NCI-H2196 (cell line): ENCODE measurements at regions not wholly inside any gene's neighbourhood (a gene's known extent, or its start where the extent isn't known, plus 50 kb on each side); places are given as distances from the start of the nearest gene placed in this dataset.
"Not testable (repeated sequence)": the region's sequence is repeated elsewhere in the genome, so short reads cannot be mapped to it uniquely, and the experiment has no call there.

ENCODE experiments used
- DNase-seq: peaks from one replicate; lab custom pipeline; 2025; ENCODE audit not compliant: unreplicated experiment; lab: John Stamatoyannopoulos, UW

DNA sequence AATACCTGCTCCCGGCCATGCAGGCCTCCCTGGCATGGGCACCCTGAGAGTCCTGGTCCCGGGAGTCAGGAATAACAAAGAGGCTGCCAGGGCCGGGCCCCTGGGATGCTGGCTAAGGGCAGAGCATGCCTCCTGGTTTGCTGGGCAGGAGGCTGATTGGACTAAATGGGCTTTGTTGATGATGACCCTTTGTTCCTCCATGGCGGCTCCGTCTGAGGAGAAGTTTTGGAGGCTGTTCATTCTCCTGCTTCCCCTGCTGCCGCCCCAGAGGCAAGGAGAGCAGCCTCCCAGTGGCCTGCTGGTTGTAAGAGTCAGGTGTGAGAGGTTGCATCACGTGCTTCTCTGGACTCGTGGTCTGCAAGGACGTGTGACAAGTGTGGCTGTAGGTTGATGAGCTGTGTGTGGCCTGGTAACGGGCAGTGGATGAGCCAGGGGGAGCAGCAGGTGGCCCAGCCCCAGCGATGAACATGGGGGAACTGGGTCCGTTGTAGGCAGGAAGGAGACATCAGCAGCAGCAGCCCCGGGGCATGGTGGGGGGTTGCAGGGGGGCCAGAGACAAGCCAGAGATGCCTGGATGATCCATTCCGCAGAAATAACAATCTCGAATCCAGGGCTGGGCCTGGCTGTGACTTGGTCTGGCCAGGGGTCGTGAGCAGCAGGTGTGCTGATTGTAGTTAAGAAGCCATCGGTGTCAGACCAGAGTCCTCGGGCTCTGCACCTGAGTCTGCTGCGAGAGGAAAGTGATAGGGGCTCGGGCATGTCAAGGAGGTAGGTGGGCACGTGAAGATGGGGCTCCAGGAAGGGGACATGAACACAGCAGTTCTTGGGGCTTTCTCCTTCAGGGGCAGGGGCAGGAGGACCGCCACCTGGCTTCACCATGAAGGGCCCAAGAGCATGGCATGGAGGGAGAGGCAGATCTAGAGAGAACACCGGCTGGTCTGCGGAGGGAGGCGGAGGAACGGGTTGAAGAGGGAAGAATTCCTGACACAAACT lies 101.4 kb downstream of the TNFRSF13B start:
- DNase-seq, result no peak

GRCh38 chr17:16869531-16870252 lies 102.2 kb downstream of the TNFRSF13B start:
- not testable (repeated sequence) for DNase-seq

DNA sequence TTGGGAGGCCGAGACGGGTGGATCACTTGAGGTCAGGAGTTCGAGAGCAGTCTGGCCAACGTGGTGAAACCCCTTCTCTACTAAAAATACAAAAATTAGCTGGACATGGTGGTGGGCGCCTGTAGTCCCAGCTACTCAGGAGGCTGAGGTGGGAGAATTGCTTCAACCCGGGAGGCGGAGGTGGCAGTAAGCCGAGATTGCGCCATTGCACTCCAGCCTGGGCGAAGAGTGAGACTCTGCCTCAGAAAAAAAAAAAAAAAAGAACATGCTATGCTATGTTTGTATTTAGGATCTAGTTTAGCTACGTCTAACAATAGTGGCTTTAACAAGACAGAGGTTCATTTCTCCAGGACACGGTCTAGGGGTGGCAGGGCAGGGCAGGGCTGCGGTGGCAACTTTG lies 103.3 kb downstream of the TNFRSF13B start:
- not testable (repeated sequence) for DNase-seq

DNA sequence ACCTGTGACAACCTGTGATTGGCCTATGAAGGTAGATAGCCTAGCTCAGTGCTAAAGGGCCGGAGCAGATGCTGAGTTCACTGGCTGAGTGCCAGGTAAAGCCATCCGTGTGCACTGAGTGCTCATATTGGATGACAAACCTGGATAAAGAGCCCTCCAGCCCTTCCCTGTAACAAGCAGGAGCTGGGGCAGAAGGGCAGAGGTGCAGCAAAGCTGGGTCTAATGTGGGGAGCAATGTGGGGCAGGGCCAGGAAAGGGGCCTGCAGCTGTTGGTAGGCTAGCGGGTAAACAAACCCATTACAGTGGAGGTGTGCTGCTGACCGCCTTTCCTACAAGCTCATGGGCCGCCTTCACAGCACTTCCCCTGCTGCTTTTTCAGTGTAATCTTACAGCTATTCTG lies 104.4 kb downstream of the TNFRSF13B start:
- DNase-seq, result not testable (repeated sequence)

- DNase-seq, result not testable (repeated sequence)
Measured at GRCh38 chr17:16866841-16867240, 105.1 kb downstream of the TNFRSF13B start.

GRCh38 chr17:16866436-16866835 lies 105.5 kb downstream of the TNFRSF13B start:
- DNase-seq, result no peak

DNA sequence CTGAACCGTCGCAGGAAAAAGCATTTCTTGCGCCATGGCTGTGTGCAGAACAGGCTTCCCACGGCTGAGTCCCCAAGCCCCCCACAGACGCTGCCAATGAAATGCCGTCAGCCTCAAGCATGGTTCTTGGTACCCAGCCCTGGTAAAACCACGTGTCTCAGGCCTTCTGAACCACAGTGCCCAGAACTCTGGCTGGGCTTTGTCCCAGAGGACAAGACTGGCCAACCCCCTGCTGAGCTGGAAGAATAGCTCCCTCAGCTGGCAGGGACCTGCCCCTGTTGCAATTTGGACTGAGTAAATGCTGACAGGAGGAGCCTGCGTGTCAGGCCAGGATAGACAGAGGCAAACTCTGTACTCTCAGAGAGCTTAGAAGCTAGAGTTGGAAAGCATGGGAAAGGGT lies 106.2 kb downstream of the TNFRSF13B start:
- not testable (repeated sequence) for DNase-seq

DNA sequence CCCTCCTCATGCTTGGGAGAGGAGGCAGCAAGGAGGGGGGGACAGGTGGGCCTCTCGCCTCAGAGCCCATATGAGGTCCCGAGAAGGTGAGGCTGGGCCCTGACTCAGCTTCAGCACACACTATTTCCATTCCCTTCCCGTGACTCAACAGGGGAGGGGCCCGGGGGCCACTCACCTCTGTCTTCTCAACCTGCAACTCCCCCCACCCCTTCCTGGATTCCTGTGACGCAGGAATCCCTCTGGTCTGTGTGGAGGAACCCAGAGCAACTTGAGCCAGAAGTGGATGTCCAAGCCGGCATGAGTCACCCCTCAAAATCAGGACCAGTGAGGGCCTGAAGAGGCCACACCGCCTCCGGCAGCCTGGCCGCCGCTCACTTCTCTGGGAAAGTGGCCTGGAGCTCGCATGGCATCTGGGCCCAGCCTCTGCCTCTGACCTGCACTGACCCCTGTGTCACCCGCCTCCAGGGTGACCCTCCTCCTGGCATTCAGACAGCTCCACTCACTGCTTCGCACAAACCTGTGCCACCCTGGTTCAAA lies 106.8 kb downstream of the TNFRSF13B start:
- not testable (repeated sequence) for DNase-seq

- not testable (repeated sequence) for DNase-seq
Measured at GRCh38 chr17:16864462-16865076, 107.3 kb downstream of the TNFRSF13B start.

- not testable (repeated sequence) for DNase-seq
Measured at GRCh38 chr17:16861152-16861551, 110.8 kb downstream of the TNFRSF13B start.

DNA sequence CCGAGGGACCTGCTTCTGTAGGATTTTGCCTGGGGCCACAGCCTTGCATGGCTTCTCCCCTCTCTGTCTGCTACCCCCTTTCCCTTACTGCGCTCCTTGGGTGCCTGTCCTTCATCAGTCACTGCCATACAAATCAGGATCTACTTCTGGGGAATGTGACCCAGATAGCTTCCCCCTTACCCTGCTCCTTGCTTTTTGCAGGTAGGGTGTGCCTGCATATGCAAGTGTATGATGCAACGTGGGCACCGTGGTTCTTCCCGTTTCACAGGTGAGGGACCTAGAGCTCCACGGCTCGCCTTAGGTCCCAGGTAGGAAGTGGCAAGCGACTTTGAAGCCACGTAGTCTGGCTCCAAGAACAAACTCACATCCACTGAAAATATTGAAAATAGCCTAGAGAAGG lies 111.5 kb downstream of the TNFRSF13B start:
- not testable (repeated sequence) for DNase-seq

- DNase-seq, result not testable (repeated sequence)
Measured at GRCh38 chr17:16859515-16859914, 112.4 kb downstream of the TNFRSF13B start.

GRCh38 chr17:16857746-16858145 lies 114.2 kb downstream of the TNFRSF13B start:
- DNase-seq, result not testable (repeated sequence)

- DNase-seq, result not testable (repeated sequence)
Measured at GRCh38 chr17:16856846-16857245, 115.1 kb downstream of the TNFRSF13B start.

DNA sequence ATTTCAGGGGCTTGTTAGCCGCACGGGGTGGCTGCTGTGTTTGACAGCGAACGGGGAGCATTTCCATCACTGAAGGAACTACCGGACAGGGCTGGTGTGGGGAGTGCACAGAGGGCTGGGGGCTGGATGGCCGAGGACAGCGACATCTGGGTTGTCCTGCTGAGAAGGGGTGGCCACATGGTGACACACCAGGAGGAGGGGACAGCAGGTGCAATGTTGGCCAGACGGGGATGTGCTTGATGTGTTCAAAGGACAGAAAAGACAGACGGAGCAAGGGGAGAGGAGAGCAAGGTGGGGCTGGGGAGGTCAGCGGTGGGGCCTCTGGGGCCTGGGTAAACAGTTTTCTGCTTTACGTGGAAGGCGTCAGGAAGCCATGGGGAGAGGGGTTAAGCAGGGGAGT lies 115.7 kb downstream of the TNFRSF13B start:
- DNase-seq, result not testable (repeated sequence)

- not testable (repeated sequence) for DNase-seq
Measured at GRCh38 chr17:16854636-16855035, 117.3 kb downstream of the TNFRSF13B start.

- DNase-seq, result no peak
Measured at GRCh38 chr17:16853661-16854320, 118.1 kb downstream of the TNFRSF13B start.

DNA sequence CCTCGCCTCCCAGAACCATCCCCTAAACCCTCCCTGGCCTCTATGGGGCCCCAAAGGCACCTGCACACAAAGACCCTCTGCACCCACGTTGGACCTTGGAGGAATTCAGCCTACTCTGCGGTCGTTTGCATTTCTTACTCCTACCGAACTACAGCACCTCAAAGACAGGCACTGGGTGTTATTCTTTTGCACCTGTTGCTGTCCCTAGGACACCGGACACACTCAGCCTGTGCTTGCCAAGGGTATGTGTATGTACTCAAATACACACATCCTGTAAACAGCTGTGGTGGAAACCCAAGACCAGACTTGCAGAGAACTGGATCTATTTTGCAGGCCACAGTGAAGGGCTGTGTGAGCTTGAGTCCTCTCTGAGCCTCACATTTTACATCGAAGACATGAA lies 122.1 kb downstream of the TNFRSF13B start:
- not testable (repeated sequence) for DNase-seq

GRCh38 chr17:16848997-16849396 lies 122.9 kb downstream of the TNFRSF13B start:
- not testable (repeated sequence) for DNase-seq

- not testable (repeated sequence) for DNase-seq
Measured at GRCh38 chr17:16845098-16845497, 126.8 kb downstream of the TNFRSF13B start.
